ENCODE measurements at regions not wholly inside any gene's neighbourhood (a gene's known extent, or its start where the extent isn't known, plus 50 kb on each side); places are given as distances from the start of the nearest gene placed in this dataset.
"Not testable (repeated sequence)": the region's sequence is repeated elsewhere in the genome, so short reads cannot be mapped to it uniquely, and the experiment has no call there.

DNA sequence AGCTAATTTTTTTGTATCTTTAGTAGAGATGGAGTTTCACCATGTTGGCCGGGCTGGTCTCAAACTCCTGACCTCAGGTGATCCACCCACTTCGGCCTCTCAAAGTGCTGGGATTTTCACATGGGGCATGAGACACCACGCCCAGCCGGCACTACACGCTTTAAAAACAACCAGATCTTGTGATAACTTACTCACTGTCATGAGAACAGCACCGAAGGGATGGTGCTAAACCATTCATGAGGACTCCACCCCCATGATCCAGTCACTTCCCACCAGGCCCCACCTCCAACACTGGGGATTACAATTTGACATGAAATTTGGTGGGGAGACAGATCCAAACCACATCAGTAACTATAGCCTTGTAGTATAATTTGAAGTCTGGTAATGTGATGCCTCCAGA, 67.4 kb upstream of the ZNF169 start:
- DNase-seq (ENCODE audit: low read depth), result not testable (repeated sequence)

DNA sequence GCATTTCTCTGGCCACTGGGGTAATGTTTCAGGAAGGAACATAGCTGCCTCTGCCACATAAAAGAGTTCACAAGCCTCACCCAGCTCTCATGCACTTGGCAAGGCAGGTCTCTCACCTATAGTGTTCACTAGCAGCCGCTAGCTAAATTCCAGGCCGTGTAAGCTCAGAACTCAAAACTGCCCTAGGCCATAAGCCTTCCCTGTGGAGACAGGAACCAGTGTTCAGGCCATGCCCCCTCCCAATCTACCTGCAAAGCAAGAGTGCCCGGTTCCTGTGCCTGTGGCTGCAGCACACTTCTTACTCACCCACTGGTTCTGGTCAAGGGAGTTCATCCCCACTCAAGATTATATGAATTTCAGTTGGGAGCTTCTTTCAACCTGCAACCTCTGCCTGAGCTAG, 60.7 kb upstream of the ZNF169 start:
- DNase-seq (ENCODE audit: low read depth), result no peak

DNA sequence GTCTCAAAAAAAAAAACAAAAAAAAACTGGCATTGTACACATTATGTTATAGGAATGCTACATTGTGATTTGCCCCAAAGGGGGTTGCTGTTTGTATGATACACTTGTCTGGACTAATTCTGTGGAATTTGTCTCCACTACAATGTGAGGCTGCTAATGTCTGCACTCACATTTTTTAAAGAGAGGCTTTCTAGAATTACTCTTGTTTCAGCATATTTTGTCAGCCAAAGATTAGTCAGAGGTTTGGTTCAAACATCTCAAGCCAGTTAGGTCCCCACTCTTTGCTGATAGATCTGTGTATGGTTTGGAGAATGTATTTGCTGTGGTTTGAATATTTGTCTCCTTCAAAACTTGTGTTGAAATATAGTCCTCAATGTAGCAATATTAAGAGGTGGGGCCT, 59.3 kb upstream of the ZNF169 start:
- DNase-seq (ENCODE audit: low read depth), result no peak

DNA sequence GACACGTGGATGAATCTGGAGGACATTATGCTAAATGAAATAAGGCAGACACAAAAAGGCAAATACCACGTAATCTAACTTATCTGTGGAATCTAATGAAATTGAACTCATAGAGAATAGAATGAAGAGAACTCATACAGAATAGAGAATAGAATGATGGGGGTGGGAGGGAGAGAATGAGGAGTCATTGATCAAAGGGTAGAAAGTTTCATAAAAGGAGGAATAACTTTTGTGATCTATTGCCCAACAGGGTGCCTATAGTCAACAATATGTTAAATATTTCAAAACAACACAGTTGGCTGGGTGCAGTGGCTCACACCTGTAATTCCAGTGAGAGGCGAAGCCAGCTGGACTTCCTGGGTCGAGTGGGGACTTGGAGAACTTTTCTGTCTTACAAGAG, 54.9 kb upstream of the ZNF169 start:
- DNase-seq (ENCODE audit: low read depth), result no peak

- no peak for DNase-seq (ENCODE audit: low read depth)
Measured at GRCh38 chr9:94207781-94208180, 51.3 kb upstream of the ZNF169 start.
